ENCODE measurements at regions not wholly inside any gene's neighbourhood (a gene's known extent, or its start where the extent isn't known, plus 50 kb on each side); places are given as distances from the start of the nearest gene placed in this dataset.

- ChIA-PET CTCF (interaction anchor here (0.9 to 1.6 kb wide), 3 partner anchors 10 to 22 kb away, joined by 3 to 8 read pairs (median 3); no protein-coding TSS in a partner anchor), POLR2A (no interaction called here)
- Mint-ChIP-seq H3K4me3 (no peak overlapping the region), H3K4me1 (ENCODE audit: low read depth) (no peaks in the 10 kb centered on the region), H3K27me3 (peaks cover 38% of the 10 kb centered on the region), H3K9me3 (peaks cover 9% of the 10 kb centered on the region), H3K27ac (no peak overlapping the region), H3K36me3 (ENCODE audit: low read depth) (peaks cover 4% of the 10 kb centered on the region)
- ATAC-seq (no peak), DNase-seq (no peak)
- no peak for TF ChIP-seq CTCF (IDR thresholded peaks at IDR 0.05)
- intact Hi-C loops (cut with micrococcal nuclease), result no loop called here
These were observed 66.3 kb upstream of the FRMD4A start for GRCh38 chr10:14397066-14397465.

DNA sequence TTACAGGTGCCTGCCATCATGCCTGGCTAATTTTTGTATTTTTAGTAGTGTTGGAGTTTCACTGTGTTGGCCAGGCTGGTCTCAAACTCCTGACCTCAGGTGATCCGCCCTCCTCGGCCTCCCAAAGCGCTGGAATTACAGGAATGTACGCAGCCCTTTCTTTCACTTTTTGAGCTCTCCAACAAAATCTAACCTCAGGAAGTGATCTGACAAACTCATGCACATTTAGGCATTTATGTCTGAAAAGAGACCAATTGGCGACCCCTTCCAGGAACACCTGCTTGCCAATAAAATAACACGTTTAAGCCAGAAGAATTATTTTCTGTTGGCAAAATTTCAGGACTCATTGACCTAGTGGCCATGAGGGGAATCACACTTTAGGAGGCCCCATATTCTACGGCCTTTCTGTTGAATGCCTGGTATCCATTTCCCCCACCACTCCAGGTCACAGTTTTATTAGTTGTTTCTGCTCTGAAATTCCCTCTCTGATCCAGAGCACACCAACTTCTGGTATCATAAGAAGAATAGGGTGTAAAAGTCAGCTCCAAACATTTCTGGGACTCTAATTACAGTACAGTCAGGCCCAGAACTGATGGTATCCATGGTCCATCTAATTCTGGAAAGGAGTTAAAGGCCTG lies 65.8 kb upstream of the FRMD4A start:
- Mint-ChIP-seq H3K27me3 (peaks cover 34% of the 10 kb centered on the region), H3K36me3 (ENCODE audit: low read depth) (peaks cover 4% of the 10 kb centered on the region), H3K4me1 (ENCODE audit: low read depth) (no peaks in the 10 kb centered on the region), H3K27ac (no peak overlapping the region), H3K4me3 (no peak overlapping the region), H3K9me3 (peaks cover 9% of the 10 kb centered on the region)
- ATAC-seq (no peak), DNase-seq (no peak)
- ChIA-PET CTCF (interaction anchor here (0.9 to 1.6 kb wide), 3 partner anchors 11 to 22 kb away, joined by 3 to 8 read pairs (median 3); no protein-coding TSS in a partner anchor), POLR2A (no interaction called here)
- peak; percentile 58 for TF ChIP-seq CTCF (IDR thresholded peaks at IDR 0.05)
- intact Hi-C loops (cut with micrococcal nuclease), result no loop called here

DNA sequence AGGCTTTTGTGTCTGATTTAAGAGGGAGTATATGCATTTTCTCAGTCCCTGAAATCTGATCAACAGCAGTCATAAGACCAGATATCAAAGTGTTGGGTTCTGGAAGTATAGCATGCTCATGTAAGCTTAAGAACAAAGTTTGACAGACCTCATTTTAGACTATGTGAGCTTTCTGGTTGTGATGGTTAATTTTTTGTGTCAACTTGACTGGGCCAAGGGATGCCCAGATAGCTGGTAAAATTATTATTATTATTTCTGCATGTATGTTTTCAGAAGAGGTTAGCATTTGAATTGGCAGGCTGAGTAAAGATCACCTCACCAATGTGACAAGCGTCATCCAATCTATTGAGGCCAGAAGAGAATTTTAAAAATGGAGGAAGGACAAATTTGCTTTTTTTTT lies 63.5 kb upstream of the FRMD4A start:
- Mint-ChIP-seq H3K36me3 (ENCODE audit: low read depth) (peaks cover 7% of the 10 kb centered on the region), H3K9me3 (peaks cover 18% of the 10 kb centered on the region), H3K4me1 (ENCODE audit: low read depth) (peaks cover 18% of the 10 kb centered on the region), H3K4me3 (no peak overlapping the region), H3K27ac (no peak overlapping the region), H3K27me3 (peaks cover 18% of the 10 kb centered on the region)
- ATAC-seq, result no peak
- no peak for TF ChIP-seq CTCF (IDR thresholded peaks at IDR 0.05)
- CTCF ChIA-PET, result interaction anchor here (0.5 kb wide), 1 partner anchor 59 kb away, joined by 5 read pairs; no protein-coding TSS in a partner anchor
- intact Hi-C loops (cut with micrococcal nuclease), result no loop called here
- DNase-seq, result no peak
- POLR2A ChIA-PET, result interaction anchor here (1.0 kb wide), 1 partner anchor 15 kb away, joined by 3 read pairs; no protein-coding TSS in a partner anchor

GRCh38 chr10:14391342-14391741 lies 60.6 kb upstream of the FRMD4A start:
- Mint-ChIP-seq H3K4me3 (no peak overlapping the region), H3K36me3 (ENCODE audit: low read depth) (peaks cover 7% of the 10 kb centered on the region), H3K27me3 (peaks cover 17% of the 10 kb centered on the region), H3K9me3 (peaks cover 23% of the 10 kb centered on the region), H3K4me1 (ENCODE audit: low read depth) (peaks cover 22% of the 10 kb centered on the region), H3K27ac (no peak overlapping the region)
- no peak for TF ChIP-seq CTCF (IDR thresholded peaks at IDR 0.05)
- intact Hi-C loops (cut with micrococcal nuclease), result no loop called here
- ATAC-seq (no peak), DNase-seq (no peak)
- ChIA-PET POLR2A (no interaction called here), CTCF (interaction anchor here (0.8 kb wide), 1 partner anchor 8 kb away, joined by 4 read pairs; no protein-coding TSS in a partner anchor)

GRCh38 chr10:14389981-14390590 lies 59.4 kb upstream of the FRMD4A start:
- DNase-seq (peak; percentile 65), ATAC-seq (peak; percentile 85)
- Mint-ChIP-seq H3K4me1 (ENCODE audit: low read depth) (peaks cover 34% of the 10 kb centered on the region), H3K27me3 (peaks cover 19% of the 10 kb centered on the region), H3K4me3 (no peak overlapping the region), H3K9me3 (peaks cover 25% of the 10 kb centered on the region), H3K27ac (no peak overlapping the region), H3K36me3 (ENCODE audit: low read depth) (peaks cover 7% of the 10 kb centered on the region)
- no peak for TF ChIP-seq CTCF (IDR thresholded peaks at IDR 0.05)
- intact Hi-C loops (cut with micrococcal nuclease), result loop anchor here (1.0 kb wide), 1 partner anchor 19 kb away; no protein-coding TSS in a partner anchor
- CTCF ChIA-PET, result no interaction called here
- POLR2A ChIA-PET, result no interaction called here

All from activated CD8-positive, alpha-beta T cell treated with anti-CD3 and anti-CD28 coated beads for 36 hours (primary cell).